Astrocyte (in vitro differentiated cells and primary cell): ENCODE measurements at regions not wholly inside any gene's neighbourhood (a gene's known extent, or its start where the extent isn't known, plus 50 kb on each side); places are given as distances from the start of the nearest gene placed in this dataset.

Source experiments
- CTCF ChIP-seq: IDR thresholded peaks from 2 replicates; pipeline ENCODE4 v1.5.1; 2011; ENCODE audit warnings: low read depth, mild to moderate bottlenecking, inconsistent platforms, low read length, moderate library complexity; ENCODE audit not compliant: insufficient read depth
- EZH2 ChIP-seq: IDR thresholded peaks from 2 replicates; pipeline ENCODE4 v1.6.1; 2012; ENCODE audit warnings: mild to moderate bottlenecking, low read length, inconsistent platforms; ENCODE audit not compliant: insufficient read depth

- TF ChIP-seq EZH2 (no peak), CTCF (no peak)
Measured at GRCh38 chr14:26344596-26344995, 253.2 kb downstream of the NOVA1 start.
